ENCODE measurements at regions not wholly inside any gene's neighbourhood (a gene's known extent, or its start where the extent isn't known, plus 50 kb on each side); places are given as distances from the start of the nearest gene placed in this dataset.
"Not testable (repeated sequence)": the region's sequence is repeated elsewhere in the genome, so short reads cannot be mapped to it uniquely, and the experiment has no call there.

- H3K4me1 ChIP-seq (ENCODE audit: insufficient read depth) = no peaks in the 10 kb centered on the region
- H3K27ac ChIP-seq (ENCODE audit: low read depth) = no peak overlapping the region
- DNase-seq (ENCODE audit: extremely low spot score) = no peak
- WGBS = 68% methylated on average over 1 of the region's 1 CpG
- no peaks in the 10 kb centered on the region for H3K36me3 ChIP-seq (ENCODE audit: insufficient read depth)
- no peak overlapping the region for H3K4me3 ChIP-seq (ENCODE audit: low read depth, low read length)
Observed at GRCh38 chr9:102459828-102460227, 535.3 kb upstream of the CYLC2 start.

- H3K36me3 ChIP-seq (ENCODE audit: insufficient read depth) = no peaks in the 10 kb centered on the region
- no peak overlapping the region for H3K27ac ChIP-seq (ENCODE audit: low read depth)
- no peak overlapping the region for H3K4me3 ChIP-seq (ENCODE audit: low read depth, low read length)
- no peak for DNase-seq (ENCODE audit: extremely low spot score)
- H3K4me1 ChIP-seq (ENCODE audit: insufficient read depth) = no peaks in the 10 kb centered on the region
- 66% methylated on average over 1 of the region's 1 CpG for WGBS
Observed at GRCh38 chr9:102456562-102456961, 538.6 kb upstream of the CYLC2 start.

- WGBS = 47% methylated on average over 1 of the region's 1 CpG
- no peak for DNase-seq (ENCODE audit: extremely low spot score)
- no peak overlapping the region for H3K27ac ChIP-seq (ENCODE audit: low read depth)
- H3K36me3 ChIP-seq (ENCODE audit: insufficient read depth) = no peaks in the 10 kb centered on the region
- no peak overlapping the region for H3K4me3 ChIP-seq (ENCODE audit: low read depth, low read length)
- H3K4me1 ChIP-seq (ENCODE audit: insufficient read depth) = no peaks in the 10 kb centered on the region
Observed at GRCh38 chr9:102445906-102446305, 549.2 kb upstream of the CYLC2 start.

GRCh38 chr9:102445181-102445747 is 549.9 kb upstream of the CYLC2 start:
- Histone ChIP-seq H3K4me3 (ENCODE audit: low read depth, low read length) (no peak overlapping the region), H3K36me3 (ENCODE audit: insufficient read depth) (no peaks in the 10 kb centered on the region), H3K27ac (ENCODE audit: low read depth) (no peak overlapping the region), H3K4me1 (ENCODE audit: insufficient read depth) (no peaks in the 10 kb centered on the region)
- DNase-seq (ENCODE audit: extremely low spot score) = no peak
- 93% methylated on average over 1 of the region's 1 CpG for WGBS

GRCh38 chr9:102439583-102439982 is 555.5 kb upstream of the CYLC2 start:
- no peaks in the 10 kb centered on the region for H3K36me3 ChIP-seq (ENCODE audit: insufficient read depth)
- H3K27ac ChIP-seq (ENCODE audit: low read depth) = no peak overlapping the region
- DNase-seq (ENCODE audit: extremely low spot score) = no peak
- H3K4me1 ChIP-seq (ENCODE audit: insufficient read depth) = no peaks in the 10 kb centered on the region
- H3K4me3 ChIP-seq (ENCODE audit: low read depth, low read length) = no peak overlapping the region

- H3K4me3 ChIP-seq (ENCODE audit: low read depth, low read length); H3K36me3 ChIP-seq (ENCODE audit: insufficient read depth); DNase-seq (ENCODE audit: extremely low spot score); H3K27ac ChIP-seq (ENCODE audit: low read depth); H3K4me1 ChIP-seq (ENCODE audit: insufficient read depth): not testable (repeated sequence)
- WGBS = 91% methylated on average over 13 of the region's 13 CpGs
Observed at GRCh38 chr9:102436599-102436998, 558.5 kb upstream of the CYLC2 start.

GRCh38 chr9:102435427-102435826 is 559.7 kb upstream of the CYLC2 start:
- Histone ChIP-seq H3K4me3 (ENCODE audit: low read depth, low read length) (no peak overlapping the region), H3K36me3 (ENCODE audit: insufficient read depth) (no peaks in the 10 kb centered on the region), H3K4me1 (ENCODE audit: insufficient read depth) (no peaks in the 10 kb centered on the region), H3K27ac (ENCODE audit: low read depth) (no peak overlapping the region)
- WGBS = 84% methylated on average over 3 of the region's 3 CpGs
- no peak for DNase-seq (ENCODE audit: extremely low spot score)

- H3K4me1 ChIP-seq (ENCODE audit: insufficient read depth) = no peaks in the 10 kb centered on the region
- no peak for DNase-seq (ENCODE audit: extremely low spot score)
- H3K4me3 ChIP-seq (ENCODE audit: low read depth, low read length) = no peak overlapping the region
- WGBS = 26% methylated on average over 1 of the region's 1 CpG
- no peak overlapping the region for H3K27ac ChIP-seq (ENCODE audit: low read depth)
- H3K36me3 ChIP-seq (ENCODE audit: insufficient read depth) = no peaks in the 10 kb centered on the region
Observed at GRCh38 chr9:102434545-102434944, 560.6 kb upstream of the CYLC2 start.

- Histone ChIP-seq H3K4me1 (ENCODE audit: insufficient read depth) (no peaks in the 10 kb centered on the region), H3K27ac (ENCODE audit: low read depth) (no peak overlapping the region), H3K36me3 (ENCODE audit: insufficient read depth) (no peaks in the 10 kb centered on the region), H3K4me3 (ENCODE audit: low read depth, low read length) (no peak overlapping the region)
- WGBS = 73% methylated on average over 4 of the region's 4 CpGs
- no peak for DNase-seq (ENCODE audit: extremely low spot score)
Observed at GRCh38 chr9:102428305-102428704, 566.8 kb upstream of the CYLC2 start.

- H3K36me3 ChIP-seq (ENCODE audit: insufficient read depth); H3K4me3 ChIP-seq (ENCODE audit: low read depth, low read length); H3K4me1 ChIP-seq (ENCODE audit: insufficient read depth); H3K27ac ChIP-seq (ENCODE audit: low read depth); DNase-seq (ENCODE audit: extremely low spot score): not testable (repeated sequence)
- WGBS = 77% methylated on average over 3 of the region's 3 CpGs
Observed at GRCh38 chr9:102416251-102416650, 578.9 kb upstream of the CYLC2 start.

- no peak overlapping the region for H3K4me3 ChIP-seq (ENCODE audit: low read depth, low read length)
- 80% methylated on average over 5 of the region's 5 CpGs for WGBS
- no peaks in the 10 kb centered on the region for H3K4me1 ChIP-seq (ENCODE audit: insufficient read depth)
- no peaks in the 10 kb centered on the region for H3K36me3 ChIP-seq (ENCODE audit: insufficient read depth)
- DNase-seq (ENCODE audit: extremely low spot score) = no peak
- no peak overlapping the region for H3K27ac ChIP-seq (ENCODE audit: low read depth)
Observed at GRCh38 chr9:102405218-102405867, 589.8 kb upstream of the CYLC2 start.

- Histone ChIP-seq H3K4me3 (ENCODE audit: low read depth, low read length) (no peak overlapping the region), H3K27ac (ENCODE audit: low read depth) (no peak overlapping the region), H3K36me3 (ENCODE audit: insufficient read depth) (no peaks in the 10 kb centered on the region), H3K4me1 (ENCODE audit: insufficient read depth) (no peaks in the 10 kb centered on the region)
- DNase-seq (ENCODE audit: extremely low spot score) = no peak
- WGBS = 64% methylated on average over 3 of the region's 3 CpGs
Observed at GRCh38 chr9:102403514-102403913, 591.6 kb upstream of the CYLC2 start.

- Histone ChIP-seq H3K36me3 (ENCODE audit: insufficient read depth) (no peaks in the 10 kb centered on the region), H3K4me1 (ENCODE audit: insufficient read depth) (no peaks in the 10 kb centered on the region), H3K27ac (ENCODE audit: low read depth) (no peak overlapping the region), H3K4me3 (ENCODE audit: low read depth, low read length) (no peak overlapping the region)
- no peak for DNase-seq (ENCODE audit: extremely low spot score)
Observed at GRCh38 chr9:102398205-102398604, 596.9 kb upstream of the CYLC2 start.

GRCh38 chr9:102385620-102386019 is 609.5 kb upstream of the CYLC2 start:
- H3K27ac ChIP-seq (ENCODE audit: low read depth); H3K4me3 ChIP-seq (ENCODE audit: low read depth, low read length); H3K36me3 ChIP-seq (ENCODE audit: insufficient read depth); DNase-seq (ENCODE audit: extremely low spot score); H3K4me1 ChIP-seq (ENCODE audit: insufficient read depth): not testable (repeated sequence)
- 91% methylated on average over 2 of the region's 2 CpGs for WGBS
